HepG2 (cell line): ENCODE measurements at regions not wholly inside any gene's neighbourhood (a gene's known extent, or its start where the extent isn't known, plus 50 kb on each side); places are given as distances from the start of the nearest gene placed in this dataset.

Experiments used
- ATAC-seq: fragments of 200-7000 bp; cut with Tn5 transposase; 3 replicates; pipeline ENCODE4 v1.9.1; 2020; ENCODE audit warnings: mild to moderate bottlenecking, moderate library complexity
- BruUV-seq: library from RNA; stranded (reverse); fragments of 400-500 nt; replicated peaks from 2 replicates; lab custom pipeline; 2021; lab: Mats Ljungman, UMichigan
- CTCF ChIA-PET: fragments of 300-600 bp; formaldehyde crosslinking; extraction: SDS; loops from one replicate; lab custom pipeline; 2021; ENCODE audit warnings: low total read pairs, inconsistent platforms, low intra/inter-chr PET ratio; lab: Yijun Ruan, JAX
- POLR2A ChIA-PET: fragments of 350-600 bp; sonication (Branson Sonifier 250); formaldehyde crosslinking; loops from one replicate; lab custom pipeline; 2020; ENCODE audit warnings: antibody characterized with exemption, inconsistent platforms; lab: Yijun Ruan, JAX
- DNase-seq: peaks from one replicate; pipeline ENCODE4 v3.0.0-alpha.2; 2015; ENCODE audit warnings: low spot score
- FAIRE-seq: peaks from 3 replicates; lab custom pipeline; 2011; peaks lifted over from hg19 to GRCh38; lab: Jason Lieb, UNC
- H2AFZ ChIP-seq: one replicate; pipeline ENCODE4 v1.6.1; 2011; ENCODE audit warnings: low read length, inconsistent platforms
- H3K27ac ChIP-seq: fragments of 300-600 bp; 3 replicates; pipeline ENCODE4 v1.8.0; 2011; ENCODE audit warnings: mixed run types, mild to moderate bottlenecking, mixed read lengths, low read length, inconsistent platforms; ENCODE audit not compliant: insufficient read depth; ENCODE audit errors: extremely low read length
- H3K27me3 ChIP-seq, 2 experiments: fragments of 200-600 bp in 1 of 2; 2 replicates in 1 of 2; 3 replicates in 1 of 2; pipeline versions ENCODE4 v1.6.0 to v1.8.0; 2011; ENCODE audit warnings: low read length in 2 of 2, mild to moderate bottlenecking in 2 of 2, moderate library complexity in 2 of 2, inconsistent platforms in 1 of 2; ENCODE audit not compliant: insufficient read depth in 2 of 2, control insufficient read depth in 1 of 2
- H3K36me3 ChIP-seq, 2 experiments: fragments of 200-600 bp in 1 of 2; replicated peaks in 1 of 2; 2 replicates in 1 of 2; 3 replicates in 1 of 2; pipeline versions ENCODE4 v1.5.1 to v1.8.0; 2011; ENCODE audit warnings: low read length in 2 of 2, inconsistent platforms in 1 of 2; ENCODE audit not compliant: insufficient read depth in 2 of 2, control insufficient read depth in 1 of 2
- H3K4me1 ChIP-seq: 2 replicates; pipeline ENCODE4 v1.5.1; 2012; ENCODE audit warnings: low read length, inconsistent platforms; ENCODE audit not compliant: insufficient read depth
- H3K4me2 ChIP-seq: 2 replicates; pipeline ENCODE4 v1.6.0; 2011; ENCODE audit warnings: low read depth, low read length, inconsistent platforms
- H3K4me3 ChIP-seq, 3 experiments: fragments of 200-600 bp in 1 of 3; sonication (generic), shearing (Covaris generic) in 1 of 3; replicated peaks in 1 of 3; 2 replicates each; pipeline ENCODE4 v1.5.1; 2011 to 2016; ENCODE audit warnings: low read length in 3 of 3, inconsistent platforms in 2 of 3, low read depth in 2 of 3, mild to moderate bottlenecking in 2 of 3, control low read depth in 1 of 3, mixed read lengths in 1 of 3; ENCODE audit not compliant: insufficient read depth in 1 of 3
- H3K79me2 ChIP-seq: one replicate; pipeline ENCODE4 v1.6.1; 2011; ENCODE audit warnings: low read length, inconsistent platforms; ENCODE audit not compliant: insufficient read depth
- H3K9ac ChIP-seq: 2 replicates; pipeline ENCODE4 v1.6.0; 2011; ENCODE audit warnings: mild to moderate bottlenecking, low read depth, low read length, inconsistent platforms; ENCODE audit not compliant: insufficient read depth
- H3K9me3 ChIP-seq: 2 replicates; pipeline ENCODE4 v1.5.1; 2012; ENCODE audit warnings: mild to moderate bottlenecking, low read length
- H4K20me1 ChIP-seq: 2 replicates; pipeline ENCODE4 v1.6.0; 2011; ENCODE audit warnings: inconsistent platforms, mild to moderate bottlenecking, low read length, moderate library complexity; ENCODE audit not compliant: insufficient read depth
- ASH2L ChIP-seq: fragments of 300-600, 200-600 bp; sonication (generic); IDR thresholded peaks from 2 replicates; pipeline ENCODE4 v1.7.0; 2017; ENCODE audit warnings: low read depth, mild to moderate bottlenecking, moderate library complexity, mixed read lengths, low read length; ENCODE audit not compliant: insufficient read length
- ATF7 ChIP-seq, 2 experiments: fragments of 450-650 bp in 1 of 2; sonication (generic) in 1 of 2; formaldehyde crosslinking in 1 of 2; IDR thresholded peaks; 2 replicates each; pipeline versions ENCODE4 v1.4.0 to v1.6.1; 2016 to 2020; ENCODE audit warnings: antibody characterized with exemption in 1 of 2, mild to moderate bottlenecking in 1 of 2, missing genetic modification reagents in 1 of 2
- CREB1 ChIP-seq, 2 experiments: fragments of 450-650 bp in 1 of 2; IDR thresholded peaks; 2 replicates each; pipeline ENCODE4 v1.6.1; 2016 to 2017; ENCODE audit warnings: control low read depth in 1 of 2, mild to moderate bottlenecking in 1 of 2, missing compliant biosample characterization in 1 of 2, missing genetic modification characterization in 1 of 2
- EED ChIP-seq: sonication (generic); formaldehyde crosslinking; IDR thresholded peaks from 2 replicates; pipeline ENCODE4 v1.5.0; 2020; ENCODE audit warnings: mild to moderate bottlenecking, missing genetic modification reagents
- KAT7 ChIP-seq: IDR thresholded peaks from 2 replicates; pipeline ENCODE4 v1.6.1; 2018; ENCODE audit warnings: borderline replicate concordance, missing compliant biosample characterization
- ZNF230 ChIP-seq: sonication (generic); formaldehyde crosslinking; IDR thresholded peaks from 2 replicates; pipeline ENCODE4 v1.4.0; 2020; ENCODE audit warnings: mild to moderate bottlenecking, missing genetic modification reagents
- WGBS: methylation state at CpG from one replicate; pipeline ENCODE4 v1.1.6; 2017; ENCODE audit warnings: low lambda C conversion rate; 5-methylcytosine and 5-hydroxymethylcytosine counted together
- in situ Hi-C: cut with HindIII; loops from 2 replicates; pipeline ENCODE4 v1.10.0; 2017; ENCODE audit warnings: low pct_unique_long_range_greater_than_20kb; ENCODE audit not compliant: extremely low pct_ligation_motif_present
- intact Hi-C: fragments of 100-400 bp; cut with micrococcal nuclease; formaldehyde crosslinking; loops from one replicate; pipeline ENCODE4 v1.10.0; 2022; ENCODE audit not compliant: unreplicated experiment
- TF ChIP-seq, protein P1 (sequence below): sonication (generic); formaldehyde crosslinking; IDR thresholded peaks from 2 replicates; pipeline ENCODE4 v1.5.0; 2020; ENCODE audit warnings: missing genetic modification reagents

DNA sequence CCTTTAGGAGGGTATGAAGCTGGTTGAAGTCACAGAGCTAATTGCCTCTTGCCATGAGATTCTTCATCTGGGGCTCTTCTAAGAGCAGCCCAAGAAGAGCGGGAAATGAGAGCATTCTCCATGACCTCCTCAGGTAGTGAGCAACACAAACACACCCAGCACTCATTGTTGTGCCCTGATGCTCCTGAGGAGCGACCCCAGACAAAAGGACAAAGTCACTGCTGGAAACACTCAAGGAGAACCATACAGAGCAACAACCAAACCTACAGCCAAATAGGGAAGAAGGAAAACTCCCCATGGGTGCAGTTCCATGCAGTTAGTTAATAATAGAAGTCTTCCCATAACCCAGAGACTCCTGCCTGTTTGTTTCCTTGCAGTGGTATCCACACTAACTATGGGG lies 426.0 kb upstream of the CRIM1 start (continued):
- TF ChIP-seq, protein P1, sequence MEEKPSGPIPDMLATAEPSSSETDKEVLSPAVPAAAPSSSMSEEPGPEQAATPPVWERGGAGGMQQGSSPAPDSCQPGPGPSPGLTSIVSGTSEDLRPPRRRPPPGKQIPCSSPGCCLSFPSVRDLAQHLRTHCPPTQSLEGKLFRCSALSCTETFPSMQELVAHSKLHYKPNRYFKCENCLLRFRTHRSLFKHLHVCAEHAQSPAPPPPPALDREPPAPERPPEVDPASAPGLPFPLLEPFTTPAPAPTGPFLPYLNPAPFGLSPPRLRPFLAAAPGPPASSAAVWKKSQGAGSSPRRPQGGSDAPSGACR (CRISPR knock-in tag) = no peak

DNA sequence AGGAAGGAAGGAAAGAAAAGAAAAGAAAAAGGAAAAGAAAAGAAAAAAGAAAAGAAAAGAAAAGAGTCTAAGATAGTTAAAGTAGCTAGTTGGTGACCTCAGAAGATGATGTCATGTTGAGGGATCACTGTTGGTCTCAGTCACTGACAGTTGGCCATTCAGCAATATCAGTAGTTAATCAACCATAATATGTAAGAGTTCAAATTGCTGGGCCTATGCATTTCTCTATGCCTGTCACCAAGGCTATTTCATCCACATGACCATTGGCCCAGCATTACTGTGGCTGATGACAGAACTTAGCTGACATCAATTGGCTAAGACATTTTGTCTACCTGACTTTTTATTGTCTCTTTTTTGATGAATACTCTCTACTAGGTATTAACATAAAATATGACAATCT lies 435.5 kb upstream of the CRIM1 start:
- no peak for ATAC-seq
- CTCF ChIA-PET = no interaction called here
- in situ Hi-C loops = no loop called here

DNA sequence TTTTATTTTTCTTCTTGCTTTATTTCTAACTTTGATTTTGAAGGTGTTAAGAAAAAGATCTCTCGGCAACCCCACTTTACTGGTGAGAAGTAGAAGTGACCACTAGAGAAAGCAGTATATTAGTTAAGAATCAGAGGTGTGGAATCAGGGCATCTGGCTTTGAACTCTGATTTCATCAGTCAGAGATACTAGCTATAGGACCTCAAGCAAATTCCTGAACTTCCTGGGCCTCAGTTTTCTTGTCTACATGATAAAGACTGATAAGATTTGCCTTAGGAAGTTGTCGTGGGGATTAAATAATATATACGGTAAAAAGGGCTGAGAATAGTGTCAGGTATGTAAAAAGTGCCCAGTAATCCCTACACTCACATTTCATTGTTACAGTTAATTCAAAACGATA lies 440.3 kb upstream of the CRIM1 start:
- Histone ChIP-seq H3K27me3 (no peaks in the 10 kb centered on the region), H4K20me1 (no peaks in the 10 kb centered on the region)
- TF ChIP-seq ZNF230 (CRISPR knock-in tag) (no peak), EED (CRISPR knock-in tag) (no peak), ASH2L (no peak)
- TF ChIP-seq, all 625 proteins: peak for 0
- H3K9ac ChIP-seq = no peak overlapping the region
- DNase-seq (no peak), ATAC-seq (no peak), FAIRE-seq (no peak)
- POLR2A ChIA-PET = no interaction called here
- no peaks in the 10 kb centered on the region for H3K79me2 ChIP-seq
- no peak overlapping the region for H3K4me3 ChIP-seq
- H3K4me2 ChIP-seq = no peak overlapping the region
- no peaks in the 10 kb centered on the region for H3K36me3 ChIP-seq
- CTCF ChIA-PET = no interaction called here
- H3K9me3 ChIP-seq = no peaks in the 10 kb centered on the region
- no peak overlapping the region for H2AFZ ChIP-seq
- H3K4me1 ChIP-seq = no peaks in the 10 kb centered on the region
- 41% methylated on average over 4 of the region's 4 CpGs for WGBS
- intact Hi-C loops = no loop called here
- in situ Hi-C loops = no loop called here
- no peak overlapping the region for H3K27ac ChIP-seq
- no TSS peak for BruUV-seq

More for the DNA sequence above, 435.5 kb upstream of the CRIM1 start:
- intact Hi-C loops = no loop called here
- H3K4me2 ChIP-seq = no peak overlapping the region
- FAIRE-seq = no peak
- no peaks in the 10 kb centered on the region for H4K20me1 ChIP-seq
- H3K27me3 ChIP-seq = no peaks in the 10 kb centered on the region
- POLR2A ChIA-PET = interaction anchor here (0.6 kb wide), 1 partner anchor 113 kb away, joined by 4 read pairs; no protein-coding TSS in a partner anchor
- H2AFZ ChIP-seq = no peak overlapping the region
- no peak overlapping the region for H3K9ac ChIP-seq
- H3K79me2 ChIP-seq = no peaks in the 10 kb centered on the region
- H3K4me3 ChIP-seq = no peak overlapping the region
- H3K9me3 ChIP-seq = no peaks in the 10 kb centered on the region
- DNase-seq = no peak
- BruUV-seq = no TSS peak
- H3K4me1 ChIP-seq = no peaks in the 10 kb centered on the region
- no peaks in the 10 kb centered on the region for H3K36me3 ChIP-seq
- no peak overlapping the region for H3K27ac ChIP-seq
- TF ChIP-seq KAT7 = no peak
- TF ChIP-seq ATF7 (IDR thresholded peaks at IDR 0.05) = peak; percentile 82
- TF ChIP-seq ATF7 (CRISPR knock-in tag; IDR thresholded peaks at IDR 0.05) = no peak
- TF ChIP-seq CREB1 (IDR thresholded peaks at IDR 0.05) = peak; percentile 46; the same call in 1 of the 2 replicates
- no peak for TF ChIP-seq CREB1 (CRISPR knock-in tag; IDR thresholded peaks at IDR 0.05)
